ENCODE measurements at regions not wholly inside any gene's neighbourhood (a gene's known extent, or its start where the extent isn't known, plus 50 kb on each side); places are given as distances from the start of the nearest gene placed in this dataset.

- TF ChIP-seq, protein P1, sequence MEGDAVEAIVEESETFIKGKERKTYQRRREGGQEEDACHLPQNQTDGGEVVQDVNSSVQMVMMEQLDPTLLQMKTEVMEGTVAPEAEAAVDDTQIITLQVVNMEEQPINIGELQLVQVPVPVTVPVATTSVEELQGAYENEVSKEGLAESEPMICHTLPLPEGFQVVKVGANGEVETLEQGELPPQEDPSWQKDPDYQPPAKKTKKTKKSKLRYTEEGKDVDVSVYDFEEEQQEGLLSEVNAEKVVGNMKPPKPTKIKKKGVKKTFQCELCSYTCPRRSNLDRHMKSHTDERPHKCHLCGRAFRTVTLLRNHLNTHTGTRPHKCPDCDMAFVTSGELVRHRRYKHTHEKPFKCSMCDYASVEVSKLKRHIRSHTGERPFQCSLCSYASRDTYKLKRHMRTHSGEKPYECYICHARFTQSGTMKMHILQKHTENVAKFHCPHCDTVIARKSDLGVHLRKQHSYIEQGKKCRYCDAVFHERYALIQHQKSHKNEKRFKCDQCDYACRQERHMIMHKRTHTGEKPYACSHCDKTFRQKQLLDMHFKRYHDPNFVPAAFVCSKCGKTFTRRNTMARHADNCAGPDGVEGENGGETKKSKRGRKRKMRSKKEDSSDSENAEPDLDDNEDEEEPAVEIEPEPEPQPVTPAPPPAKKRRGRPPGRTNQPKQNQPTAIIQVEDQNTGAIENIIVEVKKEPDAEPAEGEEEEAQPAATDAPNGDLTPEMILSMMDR (tag by site-specific recombination; IDR thresholded peaks at IDR 0.05), result no peak
- no peak for TF ChIP-seq SP2 (tag by site-specific recombination; IDR thresholded peaks at IDR 0.05)
- no peak for TF ChIP-seq MYNN (tag by site-specific recombination; IDR thresholded peaks at IDR 0.05; ENCODE audit: borderline replicate concordance)
- TF ChIP-seq, protein P2, sequence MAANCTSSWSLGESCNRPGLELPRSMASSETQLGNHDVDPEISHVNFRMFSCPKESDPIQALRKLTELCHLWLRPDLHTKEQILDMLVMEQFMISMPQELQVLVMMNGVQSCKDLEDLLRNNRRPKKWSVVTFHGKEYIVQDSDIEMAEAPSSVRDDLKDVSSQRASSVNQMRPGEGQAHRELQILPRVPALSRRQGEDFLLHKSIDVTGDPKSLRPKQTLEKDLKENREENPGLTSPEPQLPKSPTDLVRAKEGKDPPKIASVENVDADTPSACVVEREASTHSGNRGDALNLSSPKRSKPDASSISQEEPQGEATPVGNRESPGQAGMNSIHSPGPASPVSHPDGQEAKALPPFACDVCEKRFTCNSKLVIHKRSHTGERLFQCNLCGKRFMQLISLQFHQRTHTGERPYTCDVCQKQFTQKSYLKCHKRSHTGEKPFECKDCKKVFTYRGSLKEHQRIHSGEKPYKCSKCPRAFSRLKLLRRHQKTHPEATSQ (tag by site-specific recombination; IDR thresholded peaks at IDR 0.05), result no peak
- TF ChIP-seq ZNF423 (tag by site-specific recombination; IDR thresholded peaks at IDR 0.05), result no peak
- TF ChIP-seq, protein P3, sequence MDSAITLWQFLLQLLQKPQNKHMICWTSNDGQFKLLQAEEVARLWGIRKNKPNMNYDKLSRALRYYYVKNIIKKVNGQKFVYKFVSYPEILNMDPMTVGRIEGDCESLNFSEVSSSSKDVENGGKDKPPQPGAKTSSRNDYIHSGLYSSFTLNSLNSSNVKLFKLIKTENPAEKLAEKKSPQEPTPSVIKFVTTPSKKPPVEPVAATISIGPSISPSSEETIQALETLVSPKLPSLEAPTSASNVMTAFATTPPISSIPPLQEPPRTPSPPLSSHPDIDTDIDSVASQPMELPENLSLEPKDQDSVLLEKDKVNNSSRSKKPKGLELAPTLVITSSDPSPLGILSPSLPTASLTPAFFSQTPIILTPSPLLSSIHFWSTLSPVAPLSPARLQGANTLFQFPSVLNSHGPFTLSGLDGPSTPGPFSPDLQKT (IDR thresholded peaks at IDR 0.05; ENCODE audit: borderline replicate concordance, low read depth, low read length), result no peak
- TF ChIP-seq ATF2 (tag by site-specific recombination; IDR thresholded peaks at IDR 0.05; ENCODE audit: low read depth), result no peak
- TF ChIP-seq TCF7L2 (IDR thresholded peaks at IDR 0.05; ENCODE audit: borderline replicate concordance, low read depth, low read length), result no peak
Measured at GRCh38 chr3:102068736-102069135, 219.4 kb downstream of the NFKBIZ start.

Data from HEK293 (cell line).